IPS-20b (cell line): ENCODE measurements at regions not wholly inside any gene's neighbourhood (a gene's known extent, or its start where the extent isn't known, plus 50 kb on each side); places are given as distances from the start of the nearest gene placed in this dataset.

ENCODE experiments used
- H3K27ac ChIP-seq: one replicate; pipeline ENCODE4 v1.5.1; 2013; ENCODE audit warnings: low read length
- H3K27me3 ChIP-seq: 2 replicates; pipeline ENCODE4 v1.6.1; 2013; ENCODE audit warnings: mild to moderate bottlenecking, low read length, inconsistent platforms; ENCODE audit not compliant: insufficient read depth
- H3K36me3 ChIP-seq: 2 replicates; pipeline ENCODE4 v1.6.1; 2013; ENCODE audit warnings: low read depth, mild to moderate bottlenecking, inconsistent platforms, low read length, moderate library complexity; ENCODE audit not compliant: insufficient read depth
- H3K4me1 ChIP-seq: 2 replicates; pipeline ENCODE4 v1.6.1; 2013; ENCODE audit warnings: mild to moderate bottlenecking, control low read depth, inconsistent platforms, low read length, moderate library complexity; ENCODE audit not compliant: insufficient read depth
- H3K4me3 ChIP-seq: 2 replicates; pipeline ENCODE4 v1.5.1; 2013; ENCODE audit warnings: mild to moderate bottlenecking, low read length, inconsistent platforms
- H3K9ac ChIP-seq: 2 replicates; pipeline ENCODE4 v1.6.1; 2013; ENCODE audit warnings: low read depth, mild to moderate bottlenecking, inconsistent platforms, low read length, moderate library complexity
- H3K9me3 ChIP-seq: 2 replicates; pipeline ENCODE4 v1.6.1; 2013; ENCODE audit warnings: mild to moderate bottlenecking, low read depth, low read length, inconsistent platforms; ENCODE audit not compliant: insufficient read depth

DNA sequence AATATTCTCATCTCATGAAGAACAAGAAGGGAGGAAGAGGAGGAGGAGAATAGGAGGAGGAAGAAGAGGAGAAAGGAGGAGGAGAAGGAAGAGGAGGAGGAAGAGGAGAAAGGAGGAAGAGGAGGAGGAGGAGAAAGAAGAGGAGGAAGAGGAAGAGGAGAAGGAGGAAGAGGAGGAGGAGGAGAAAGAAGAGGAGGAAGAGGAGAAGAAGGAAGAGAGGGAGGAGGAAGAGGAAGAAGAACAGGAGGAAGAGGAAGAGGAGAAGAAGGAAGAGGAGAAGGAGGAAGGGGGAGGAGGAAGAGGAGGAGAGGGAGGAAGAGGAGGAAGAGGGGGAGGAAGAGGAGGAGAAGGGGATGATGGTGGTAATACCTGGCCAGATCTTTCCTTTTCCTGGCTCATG is 70.0 kb upstream of the PTPRM start:
- no peaks in the 10 kb centered on the region for H3K36me3 ChIP-seq
- no peaks in the 10 kb centered on the region for H3K4me1 ChIP-seq
- no peak overlapping the region for H3K27ac ChIP-seq
- H3K9ac ChIP-seq = no peak overlapping the region
- no peaks in the 10 kb centered on the region for H3K27me3 ChIP-seq
- no peak overlapping the region for H3K4me3 ChIP-seq
- H3K9me3 ChIP-seq = no peaks in the 10 kb centered on the region

DNA sequence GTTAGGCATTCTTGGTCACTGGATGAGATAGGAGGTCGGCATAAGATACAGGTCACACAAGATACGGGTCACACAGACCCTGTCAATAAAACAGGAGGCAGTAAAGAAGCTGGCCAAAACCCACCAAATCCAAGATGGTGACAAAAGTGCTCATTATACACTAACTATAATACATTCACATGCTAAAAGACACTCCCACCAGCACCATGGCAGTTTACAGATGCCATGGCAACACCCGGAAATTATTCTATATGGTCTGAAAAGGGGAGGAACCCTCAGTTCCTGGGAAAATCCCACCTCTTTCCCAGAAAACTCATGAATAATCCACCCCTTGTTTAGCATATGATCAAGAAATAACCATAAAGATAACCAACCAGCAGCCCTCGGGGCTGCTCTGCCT is 56.0 kb upstream of the PTPRM start:
- no peaks in the 10 kb centered on the region for H3K9me3 ChIP-seq

DNA sequence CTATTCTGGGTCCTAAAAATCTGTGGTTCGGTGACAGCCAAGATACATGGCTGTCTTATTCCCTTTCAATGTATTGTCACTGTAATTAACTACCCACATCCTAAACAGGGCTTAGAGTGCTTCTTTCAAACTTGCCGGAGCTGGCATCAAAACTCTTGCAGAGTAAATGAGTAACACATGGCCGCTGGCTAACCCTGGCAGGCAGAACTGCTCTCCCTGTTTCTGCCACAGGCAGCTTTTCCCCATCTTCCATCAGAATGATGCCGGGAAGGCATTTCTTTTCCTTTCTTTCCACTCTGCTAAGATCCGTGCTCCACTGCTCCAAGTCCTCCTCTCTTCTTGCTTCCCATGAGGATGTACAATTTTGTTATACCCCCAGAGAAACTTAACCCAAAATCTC is 54.8 kb upstream of the PTPRM start:
- Histone ChIP-seq H3K27ac (no peak overlapping the region), H3K4me1 (peaks cover 30% of the 10 kb centered on the region), H3K9ac (no peak overlapping the region), H3K36me3 (no peaks in the 10 kb centered on the region), H3K9me3 (no peaks in the 10 kb centered on the region), H3K27me3 (no peaks in the 10 kb centered on the region), H3K4me3 (no peak overlapping the region)

More for the DNA sequence above, 56.0 kb upstream of the PTPRM start:
- Histone ChIP-seq H3K4me1 (peaks cover 25% of the 10 kb centered on the region; the same call in 1 of the 2 replicates), H3K27ac (no peak overlapping the region), H3K27me3 (no peaks in the 10 kb centered on the region), H3K9ac (no peak overlapping the region), H3K4me3 (no peak overlapping the region), H3K36me3 (no peaks in the 10 kb centered on the region)

GRCh38 chr18:7512990-7513389 is 54.1 kb upstream of the PTPRM start:
- no peaks in the 10 kb centered on the region for H3K27me3 ChIP-seq
- no peaks in the 10 kb centered on the region for H3K36me3 ChIP-seq
- H3K4me1 ChIP-seq = peaks cover 30% of the 10 kb centered on the region
- H3K27ac ChIP-seq = no peak overlapping the region
- no peaks in the 10 kb centered on the region for H3K9me3 ChIP-seq
- H3K9ac ChIP-seq = no peak overlapping the region
- H3K4me3 ChIP-seq = no peak overlapping the region

DNA sequence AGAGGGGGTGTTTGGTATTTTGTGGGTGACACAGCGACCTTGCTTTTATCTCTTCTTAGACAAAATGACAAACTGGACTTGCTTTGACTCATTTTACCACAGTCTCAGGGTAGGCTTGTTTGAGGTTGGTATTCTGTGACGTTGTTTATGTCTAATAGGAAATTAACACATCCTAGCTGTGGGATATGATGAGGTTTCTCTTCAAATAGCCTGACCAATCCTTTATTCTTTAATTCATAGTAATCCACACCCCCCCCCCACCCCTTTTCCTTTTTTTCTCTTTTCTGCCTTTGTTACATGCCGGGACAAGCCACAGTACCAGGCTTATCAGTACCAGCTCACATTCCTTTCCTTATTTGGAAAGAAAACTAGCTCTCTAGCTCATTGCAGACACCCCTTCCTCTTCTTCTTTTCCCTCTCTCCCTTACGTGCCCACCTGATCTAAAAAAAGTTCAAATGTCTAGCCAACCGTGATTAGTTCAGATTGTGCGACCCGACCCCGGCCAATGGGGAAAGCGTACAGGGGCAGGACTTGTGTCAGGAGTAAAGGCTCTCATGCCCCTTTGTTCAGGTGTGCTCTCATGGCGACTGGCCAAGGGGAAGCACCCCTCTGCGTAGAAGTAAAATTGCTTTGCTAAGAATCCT is 52.2 kb upstream of the PTPRM start:
- Histone ChIP-seq H3K4me3 (no peak overlapping the region), H3K27me3 (no peaks in the 10 kb centered on the region), H3K27ac (peak overlapping the region; percentile 20), H3K9ac (peak overlapping the region; percentile 77; the same call in 1 of the 2 replicates), H3K4me1 (peaks cover 40% of the 10 kb centered on the region), H3K9me3 (no peaks in the 10 kb centered on the region), H3K36me3 (no peaks in the 10 kb centered on the region)

DNA sequence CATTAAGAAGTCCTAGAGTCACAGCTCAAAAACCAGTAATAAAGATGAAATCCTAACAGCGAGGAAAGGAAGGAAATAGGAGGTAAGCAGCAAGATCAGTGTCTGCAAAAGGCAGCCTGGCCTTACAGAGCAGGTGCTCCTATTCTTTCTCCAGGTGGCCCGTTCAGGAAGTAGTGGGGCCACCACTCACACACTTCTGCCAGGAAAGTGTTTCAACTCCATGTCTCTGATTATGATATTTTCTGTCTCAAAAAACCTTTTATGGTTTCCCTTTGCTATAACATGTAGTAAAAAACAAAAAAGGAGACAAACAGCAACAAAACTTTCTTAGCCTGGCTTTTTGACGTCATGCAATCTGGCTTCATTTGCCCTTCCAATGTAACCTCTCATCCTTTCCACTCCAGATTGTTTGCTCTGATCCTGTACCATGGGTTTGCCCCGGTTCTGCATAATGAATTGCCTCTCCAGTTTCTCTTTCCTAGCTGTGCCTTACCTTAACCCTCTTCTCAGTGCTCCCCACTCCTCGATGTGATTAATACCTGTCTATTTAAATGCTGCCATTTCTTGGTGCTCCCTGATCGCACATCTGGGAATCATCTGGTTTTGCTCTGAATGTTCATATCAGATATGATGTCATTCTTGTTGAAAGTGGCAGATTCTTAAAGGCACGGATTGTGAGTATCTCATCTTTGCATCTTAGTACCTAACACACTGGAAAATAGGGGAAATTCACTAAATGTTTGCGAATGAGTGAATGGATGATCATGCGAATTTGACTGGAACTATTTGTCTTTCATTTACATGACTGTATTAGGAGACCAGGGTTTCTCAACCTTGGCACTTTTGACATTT is 50.6 kb upstream of the PTPRM start:
- peaks cover 40% of the 10 kb centered on the region for H3K4me1 ChIP-seq
- H3K36me3 ChIP-seq = no peaks in the 10 kb centered on the region
- no peak overlapping the region for H3K9ac ChIP-seq
- no peak overlapping the region for H3K4me3 ChIP-seq
- H3K27me3 ChIP-seq = no peaks in the 10 kb centered on the region
- no peaks in the 10 kb centered on the region for H3K9me3 ChIP-seq
- no peak overlapping the region for H3K27ac ChIP-seq
